ENCODE measurements at regions not wholly inside any gene's neighbourhood (a gene's known extent, or its start where the extent isn't known, plus 50 kb on each side); places are given as distances from the start of the nearest gene placed in this dataset.

DNA sequence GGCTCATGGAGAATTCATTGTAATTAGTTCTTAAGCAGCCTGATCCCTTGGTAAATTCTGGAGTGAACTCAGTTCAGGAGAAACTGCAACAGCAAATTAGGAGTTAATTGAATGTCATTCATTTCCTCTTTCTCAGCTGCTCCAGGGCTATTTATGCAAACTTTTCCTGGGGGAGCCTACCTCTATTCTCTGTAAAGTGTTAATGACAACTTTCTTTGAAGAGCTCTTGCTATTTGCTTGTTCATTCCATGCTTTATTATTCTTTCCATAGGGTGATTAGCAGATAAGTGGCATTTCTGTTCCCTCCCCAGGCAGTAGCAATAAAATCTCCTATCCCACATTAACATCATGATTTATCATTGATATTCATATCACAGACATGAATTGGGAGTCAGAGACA is 267.6 kb upstream of the DDI1 start:
- POLR2A ChIA-PET: no interaction called here
- H3K27ac ChIP-seq (ENCODE audit: extremely low read depth, low read depth, low read length): no peak overlapping the region
- H3K36me3 ChIP-seq (ENCODE audit: control insufficient read depth in 2 of 2, insufficient read depth in 1 of 2, low read length in 2 of 2): no peaks in the 10 kb centered on the region
- no peak overlapping the region for H3K4me3 ChIP-seq (ENCODE audit: low read depth, low read length)
- no peaks in the 10 kb centered on the region for H3K9me3 ChIP-seq (ENCODE audit: control insufficient read depth, insufficient read depth, low read depth, low read length)
- CTCF ChIA-PET: no interaction called here
- TF ChIP-seq ZNF157 (tag by site-specific recombination; IDR thresholded peaks at IDR 0.05): no peak
- no peak for TF ChIP-seq ZNF404 (tag by site-specific recombination; IDR thresholded peaks at IDR 0.05)
- TF ChIP-seq GLI4 (tag by site-specific recombination; IDR thresholded peaks at IDR 0.05): no peak
- TF ChIP-seq ZNF24 (tag by site-specific recombination; IDR thresholded peaks at IDR 0.05): no peak
- no peak for TF ChIP-seq HOXC10 (CRISPR knock-in tag; IDR thresholded peaks at IDR 0.05)
- no peak for TF ChIP-seq ZNF624 (tag by site-specific recombination; IDR thresholded peaks at IDR 0.05)
- TF ChIP-seq, protein P1, sequence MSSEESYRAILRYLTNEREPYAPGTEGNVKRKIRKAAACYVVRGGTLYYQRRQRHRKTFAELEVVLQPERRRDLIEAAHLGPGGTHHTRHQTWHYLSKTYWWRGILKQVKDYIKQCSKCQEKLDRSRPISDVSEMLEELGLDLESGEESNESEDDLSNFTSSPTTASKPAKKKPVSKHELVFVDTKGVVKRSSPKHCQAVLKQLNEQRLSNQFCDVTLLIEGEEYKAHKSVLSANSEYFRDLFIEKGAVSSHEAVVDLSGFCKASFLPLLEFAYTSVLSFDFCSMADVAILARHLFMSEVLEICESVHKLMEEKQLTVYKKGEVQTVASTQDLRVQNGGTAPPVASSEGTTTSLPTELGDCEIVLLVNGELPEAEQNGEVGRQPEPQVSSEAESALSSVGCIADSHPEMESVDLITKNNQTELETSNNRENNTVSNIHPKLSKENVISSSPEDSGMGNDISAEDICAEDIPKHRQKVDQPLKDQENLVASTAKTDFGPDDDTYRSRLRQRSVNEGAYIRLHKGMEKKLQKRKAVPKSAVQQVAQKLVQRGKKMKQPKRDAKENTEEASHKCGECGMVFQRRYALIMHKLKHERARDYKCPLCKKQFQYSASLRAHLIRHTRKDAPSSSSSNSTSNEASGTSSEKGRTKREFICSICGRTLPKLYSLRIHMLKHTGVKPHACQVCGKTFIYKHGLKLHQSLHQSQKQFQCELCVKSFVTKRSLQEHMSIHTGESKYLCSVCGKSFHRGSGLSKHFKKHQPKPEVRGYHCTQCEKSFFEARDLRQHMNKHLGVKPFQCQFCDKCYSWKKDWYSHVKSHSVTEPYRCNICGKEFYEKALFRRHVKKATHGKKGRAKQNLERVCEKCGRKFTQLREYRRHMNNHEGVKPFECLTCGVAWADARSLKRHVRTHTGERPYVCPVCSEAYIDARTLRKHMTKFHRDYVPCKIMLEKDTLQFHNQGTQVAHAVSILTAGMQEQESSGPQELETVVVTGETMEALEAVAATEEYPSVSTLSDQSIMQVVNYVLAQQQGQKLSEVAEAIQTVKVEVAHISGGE (tag by site-specific recombination; conservative IDR thresholded peaks at IDR 0.05; ENCODE audit: low read depth): no peak
- no peak for TF ChIP-seq ZNF768 (tag by site-specific recombination; IDR thresholded peaks at IDR 0.05)
- no peak for TF ChIP-seq ZNF843 (tag by site-specific recombination; IDR thresholded peaks at IDR 0.05)
- no peak for TF ChIP-seq KLF8 (tag by site-specific recombination; IDR thresholded peaks at IDR 0.05)
- no peak for TF ChIP-seq KLF16 (tag by site-specific recombination; IDR thresholded peaks at IDR 0.05)
- no peak for TF ChIP-seq ZNF521 (tag by site-specific recombination; IDR thresholded peaks at IDR 0.05)
- TF ChIP-seq ZNF555 (tag by site-specific recombination; conservative IDR thresholded peaks at IDR 0.05): no peak
- H3K4me1 ChIP-seq (ENCODE audit: control insufficient read depth, insufficient read depth, low read length): no peaks in the 10 kb centered on the region

DNA sequence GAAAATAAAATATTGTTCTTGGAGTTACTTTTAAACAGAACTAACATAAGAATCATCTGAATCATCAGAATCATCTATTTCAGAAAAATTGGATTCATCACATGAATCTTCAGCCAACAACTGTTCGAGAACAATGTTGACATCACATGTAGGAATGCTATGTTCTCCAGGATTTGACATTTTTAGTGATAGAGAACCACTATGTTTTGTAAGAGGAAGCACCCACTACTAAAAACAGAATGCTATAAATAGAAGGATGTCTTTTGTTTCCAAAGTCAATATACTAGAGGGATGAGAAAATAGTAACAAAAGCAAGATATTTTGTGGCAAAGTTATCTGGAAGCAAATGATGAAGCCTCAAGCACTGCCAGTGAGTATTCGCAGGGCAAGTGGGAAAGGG is 263.4 kb upstream of the DDI1 start:
- H3K4me1 ChIP-seq (ENCODE audit: control insufficient read depth, insufficient read depth, low read length): no peaks in the 10 kb centered on the region
- CTCF ChIA-PET: interaction anchor here (0.7 kb wide), 1 partner anchor 1114 kb away, joined by 6 read pairs; no protein-coding TSS in a partner anchor
- H3K27ac ChIP-seq (ENCODE audit: extremely low read depth, low read depth, low read length): no peak overlapping the region
- H3K9me3 ChIP-seq (ENCODE audit: control insufficient read depth, insufficient read depth, low read depth, low read length): no peaks in the 10 kb centered on the region
- H3K4me3 ChIP-seq (ENCODE audit: low read depth, low read length): no peak overlapping the region
- POLR2A ChIA-PET: no interaction called here
- no peaks in the 10 kb centered on the region for H3K36me3 ChIP-seq (ENCODE audit: control insufficient read depth in 2 of 2, insufficient read depth in 1 of 2, low read length in 2 of 2)
- TF ChIP-seq ZNF175 (tag by site-specific recombination; IDR thresholded peaks at IDR 0.05) (no peak), ZSCAN23 (tag by site-specific recombination; IDR thresholded peaks at IDR 0.05) (no peak), ZNF404 (tag by site-specific recombination; IDR thresholded peaks at IDR 0.05) (no peak), GLI4 (tag by site-specific recombination; IDR thresholded peaks at IDR 0.05) (no peak), ZNF311 (tag by site-specific recombination; IDR thresholded peaks at IDR 0.05; ENCODE audit: borderline replicate concordance) (no peak), ZNF621 (tag by site-specific recombination; IDR thresholded peaks at IDR 0.05) (no peak), TRIM28 (IDR thresholded peaks at IDR 0.05; ENCODE audit: borderline replicate concordance, low read length) (no peak), ZNF211 (tag by site-specific recombination; IDR thresholded peaks at IDR 0.05; ENCODE audit: low read depth) (no peak), ZNF19 (tag by site-specific recombination; IDR thresholded peaks at IDR 0.05; ENCODE audit: low read depth) (no peak), HOXA7 (CRISPR knock-in tag; IDR thresholded peaks at IDR 0.05; ENCODE audit: borderline replicate concordance) (no peak), TCF7L2 (IDR thresholded peaks at IDR 0.05; ENCODE audit: borderline replicate concordance, low read depth, low read length) (no peak), ZNF791 (tag by site-specific recombination; IDR thresholded peaks at IDR 0.05) (no peak), SETDB1 (IDR thresholded peaks at IDR 0.05; ENCODE audit: insufficient read length, low read length) (no peak), ZNF169 (tag by site-specific recombination; IDR thresholded peaks at IDR 0.05) (no peak), ZNF654 (tag by site-specific recombination; IDR thresholded peaks at IDR 0.05; ENCODE audit: low read depth) (no peak), ZNF664 (tag by site-specific recombination; IDR thresholded peaks at IDR 0.05) (no peak)
- TF ChIP-seq, protein P2, sequence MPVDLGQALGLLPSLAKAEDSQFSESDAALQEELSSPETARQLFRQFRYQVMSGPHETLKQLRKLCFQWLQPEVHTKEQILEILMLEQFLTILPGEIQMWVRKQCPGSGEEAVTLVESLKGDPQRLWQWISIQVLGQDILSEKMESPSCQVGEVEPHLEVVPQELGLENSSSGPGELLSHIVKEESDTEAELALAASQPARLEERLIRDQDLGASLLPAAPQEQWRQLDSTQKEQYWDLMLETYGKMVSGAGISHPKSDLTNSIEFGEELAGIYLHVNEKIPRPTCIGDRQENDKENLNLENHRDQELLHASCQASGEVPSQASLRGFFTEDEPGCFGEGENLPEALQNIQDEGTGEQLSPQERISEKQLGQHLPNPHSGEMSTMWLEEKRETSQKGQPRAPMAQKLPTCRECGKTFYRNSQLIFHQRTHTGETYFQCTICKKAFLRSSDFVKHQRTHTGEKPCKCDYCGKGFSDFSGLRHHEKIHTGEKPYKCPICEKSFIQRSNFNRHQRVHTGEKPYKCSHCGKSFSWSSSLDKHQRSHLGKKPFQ (tag by site-specific recombination; IDR thresholded peaks at IDR 0.05): no peak
- TF ChIP-seq, protein P3, sequence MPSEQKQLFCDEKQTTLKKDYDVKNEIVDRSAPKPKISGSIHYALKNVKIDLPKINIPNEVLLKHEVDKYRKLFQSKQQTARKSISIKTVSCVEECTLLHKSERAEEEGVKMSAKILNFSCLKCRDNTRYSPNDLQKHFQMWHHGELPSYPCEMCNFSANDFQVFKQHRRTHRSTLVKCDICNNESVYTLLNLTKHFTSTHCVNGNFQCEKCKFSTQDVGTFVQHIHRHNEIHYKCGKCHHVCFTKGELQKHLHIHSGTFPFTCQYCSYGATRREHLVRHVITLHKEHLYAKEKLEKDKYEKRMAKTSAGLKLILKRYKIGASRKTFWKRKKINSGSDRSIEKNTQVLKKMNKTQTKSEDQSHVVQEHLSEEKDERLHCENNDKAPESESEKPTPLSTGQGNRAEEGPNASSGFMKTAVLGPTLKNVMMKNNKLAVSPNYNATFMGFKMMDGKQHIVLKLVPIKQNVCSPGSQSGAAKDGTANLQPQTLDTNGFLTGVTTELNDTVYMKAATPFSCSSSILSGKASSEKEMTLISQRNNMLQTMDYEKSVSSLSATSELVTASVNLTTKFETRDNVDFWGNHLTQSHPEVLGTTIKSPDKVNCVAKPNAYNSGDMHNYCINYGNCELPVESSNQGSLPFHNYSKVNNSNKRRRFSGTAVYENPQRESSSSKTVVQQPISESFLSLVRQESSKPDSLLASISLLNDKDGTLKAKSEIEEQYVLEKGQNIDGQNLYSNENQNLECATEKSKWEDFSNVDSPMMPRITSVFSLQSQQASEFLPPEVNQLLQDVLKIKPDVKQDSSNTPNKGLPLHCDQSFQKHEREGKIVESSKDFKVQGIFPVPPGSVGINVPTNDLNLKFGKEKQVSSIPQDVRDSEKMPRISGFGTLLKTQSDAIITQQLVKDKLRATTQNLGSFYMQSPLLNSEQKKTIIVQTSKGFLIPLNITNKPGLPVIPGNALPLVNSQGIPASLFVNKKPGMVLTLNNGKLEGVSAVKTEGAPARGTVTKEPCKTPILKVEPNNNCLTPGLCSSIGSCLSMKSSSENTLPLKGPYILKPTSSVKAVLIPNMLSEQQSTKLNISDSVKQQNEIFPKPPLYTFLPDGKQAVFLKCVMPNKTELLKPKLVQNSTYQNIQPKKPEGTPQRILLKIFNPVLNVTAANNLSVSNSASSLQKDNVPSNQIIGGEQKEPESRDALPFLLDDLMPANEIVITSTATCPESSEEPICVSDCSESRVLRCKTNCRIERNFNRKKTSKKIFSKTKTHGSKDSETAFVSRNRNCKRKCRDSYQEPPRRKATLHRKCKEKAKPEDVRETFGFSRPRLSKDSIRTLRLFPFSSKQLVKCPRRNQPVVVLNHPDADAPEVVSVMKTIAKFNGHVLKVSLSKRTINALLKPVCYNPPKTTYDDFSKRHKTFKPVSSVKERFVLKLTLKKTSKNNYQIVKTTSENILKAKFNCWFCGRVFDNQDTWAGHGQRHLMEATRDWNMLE (tag by site-specific recombination; conservative IDR thresholded peaks at IDR 0.05; ENCODE audit: low read depth): no peak

Measured in HEK293 (cell line).